HepG2 (cell line): ENCODE measurements at regions not wholly inside any gene's neighbourhood (a gene's known extent, or its start where the extent isn't known, plus 50 kb on each side); places are given as distances from the start of the nearest gene placed in this dataset.

Source experiments
- ATAC-seq: fragments of 200-7000 bp; cut with Tn5 transposase; 3 replicates; pipeline ENCODE4 v1.9.1; 2020; ENCODE audit warnings: mild to moderate bottlenecking, moderate library complexity
- BruUV-seq: library from RNA; stranded (reverse); fragments of 400-500 nt; replicated peaks from 2 replicates; lab custom pipeline; 2021; lab: Mats Ljungman, UMichigan
- CTCF ChIA-PET: fragments of 300-600 bp; formaldehyde crosslinking; extraction: SDS; loops from one replicate; lab custom pipeline; 2021; ENCODE audit warnings: low total read pairs, inconsistent platforms, low intra/inter-chr PET ratio; lab: Yijun Ruan, JAX
- POLR2A ChIA-PET: fragments of 350-600 bp; sonication (Branson Sonifier 250); formaldehyde crosslinking; loops from one replicate; lab custom pipeline; 2020; ENCODE audit warnings: antibody characterized with exemption, inconsistent platforms; lab: Yijun Ruan, JAX
- DNase-seq: peaks from one replicate; pipeline ENCODE4 v3.0.0-alpha.2; 2015; ENCODE audit warnings: low spot score
- FAIRE-seq: peaks from 3 replicates; lab custom pipeline; 2011; peaks lifted over from hg19 to GRCh38; lab: Jason Lieb, UNC
- H2AFZ ChIP-seq: one replicate; pipeline ENCODE4 v1.6.1; 2011; ENCODE audit warnings: low read length, inconsistent platforms
- H3K27ac ChIP-seq: fragments of 300-600 bp; 3 replicates; pipeline ENCODE4 v1.8.0; 2011; ENCODE audit warnings: mixed run types, mild to moderate bottlenecking, mixed read lengths, low read length, inconsistent platforms; ENCODE audit not compliant: insufficient read depth; ENCODE audit errors: extremely low read length
- H3K27me3 ChIP-seq, 2 experiments: fragments of 200-600 bp in 1 of 2; 2 replicates in 1 of 2; 3 replicates in 1 of 2; pipeline versions ENCODE4 v1.6.0 to v1.8.0; 2011; ENCODE audit warnings: low read length in 2 of 2, mild to moderate bottlenecking in 2 of 2, moderate library complexity in 2 of 2, inconsistent platforms in 1 of 2; ENCODE audit not compliant: insufficient read depth in 2 of 2, control insufficient read depth in 1 of 2
- H3K36me3 ChIP-seq, 2 experiments: fragments of 200-600 bp in 1 of 2; replicated peaks in 1 of 2; 2 replicates in 1 of 2; 3 replicates in 1 of 2; pipeline versions ENCODE4 v1.5.1 to v1.8.0; 2011; ENCODE audit warnings: low read length in 2 of 2, inconsistent platforms in 1 of 2; ENCODE audit not compliant: insufficient read depth in 2 of 2, control insufficient read depth in 1 of 2
- H3K4me1 ChIP-seq: 2 replicates; pipeline ENCODE4 v1.5.1; 2012; ENCODE audit warnings: low read length, inconsistent platforms; ENCODE audit not compliant: insufficient read depth
- H3K4me2 ChIP-seq: 2 replicates; pipeline ENCODE4 v1.6.0; 2011; ENCODE audit warnings: low read depth, low read length, inconsistent platforms
- H3K4me3 ChIP-seq, 3 experiments: fragments of 200-600 bp in 1 of 3; sonication (generic), shearing (Covaris generic) in 1 of 3; replicated peaks in 1 of 3; 2 replicates each; pipeline ENCODE4 v1.5.1; 2011 to 2016; ENCODE audit warnings: low read length in 3 of 3, inconsistent platforms in 2 of 3, low read depth in 2 of 3, mild to moderate bottlenecking in 2 of 3, control low read depth in 1 of 3, mixed read lengths in 1 of 3; ENCODE audit not compliant: insufficient read depth in 1 of 3
- H3K79me2 ChIP-seq: one replicate; pipeline ENCODE4 v1.6.1; 2011; ENCODE audit warnings: low read length, inconsistent platforms; ENCODE audit not compliant: insufficient read depth
- H3K9ac ChIP-seq: 2 replicates; pipeline ENCODE4 v1.6.0; 2011; ENCODE audit warnings: mild to moderate bottlenecking, low read depth, low read length, inconsistent platforms; ENCODE audit not compliant: insufficient read depth
- H3K9me3 ChIP-seq: 2 replicates; pipeline ENCODE4 v1.5.1; 2012; ENCODE audit warnings: mild to moderate bottlenecking, low read length
- H4K20me1 ChIP-seq: 2 replicates; pipeline ENCODE4 v1.6.0; 2011; ENCODE audit warnings: inconsistent platforms, mild to moderate bottlenecking, low read length, moderate library complexity; ENCODE audit not compliant: insufficient read depth
- DNMT3B ChIP-seq: conservative IDR thresholded peaks from 2 replicates; pipeline ENCODE4 v1.6.1; 2016; ENCODE audit warnings: missing biosample characterization, control low read depth
- HOXA3 ChIP-seq: sonication (generic); formaldehyde crosslinking; IDR thresholded peaks from 2 replicates; pipeline ENCODE4 v1.5.0; 2020; ENCODE audit warnings: missing genetic modification reagents
- LCORL ChIP-seq, 2 experiments: fragments of 450-650 bp in 1 of 2; sonication (generic) in 1 of 2; formaldehyde crosslinking in 1 of 2; IDR thresholded peaks; 2 replicates each; pipeline versions ENCODE4 v1.5.0 to v1.6.1; 2017 to 2020; ENCODE audit warnings: antibody characterized with exemption in 1 of 2, missing genetic modification reagents in 1 of 2
- MTA3 ChIP-seq: sonication (generic); formaldehyde crosslinking; IDR thresholded peaks from 2 replicates; pipeline ENCODE4 v1.4.0; 2020; ENCODE audit warnings: missing genetic modification reagents
- PBX2 ChIP-seq: IDR thresholded peaks from 2 replicates; pipeline ENCODE4 v1.6.1; 2016; ENCODE audit warnings: control low read depth
- POGZ ChIP-seq: sonication (generic); formaldehyde crosslinking; IDR thresholded peaks from 2 replicates; pipeline ENCODE4 v1.4.0; 2020; ENCODE audit warnings: mild to moderate bottlenecking, missing genetic modification reagents
- RFXAP ChIP-seq: sonication (generic); formaldehyde crosslinking; IDR thresholded peaks from 2 replicates; pipeline ENCODE4 v1.4.0; 2020; ENCODE audit warnings: missing genetic modification reagents, borderline replicate concordance
- RXRA ChIP-seq: sonication (generic); formaldehyde crosslinking; IDR thresholded peaks from 2 replicates; pipeline ENCODE4 v1.5.1; 2020; ENCODE audit warnings: missing genetic modification reagents
- SMARCE1 ChIP-seq: fragments of 450-650 bp; IDR thresholded peaks from 2 replicates; pipeline ENCODE4 v1.6.1; 2017; ENCODE audit warnings: borderline replicate concordance
- ZIK1 ChIP-seq: sonication (generic); formaldehyde crosslinking; IDR thresholded peaks from 2 replicates; pipeline ENCODE4 v1.5.0; 2020; ENCODE audit warnings: mild to moderate bottlenecking, low read depth, missing genetic modification reagents, borderline replicate concordance
- ZNF230 ChIP-seq: sonication (generic); formaldehyde crosslinking; IDR thresholded peaks from 2 replicates; pipeline ENCODE4 v1.4.0; 2020; ENCODE audit warnings: mild to moderate bottlenecking, missing genetic modification reagents
- ZNF383 ChIP-seq: sonication (generic); formaldehyde crosslinking; IDR thresholded peaks from 2 replicates; pipeline ENCODE4 v1.4.0; 2020; ENCODE audit warnings: missing genetic modification reagents, mild to moderate bottlenecking, borderline replicate concordance
- ZNF552 ChIP-seq: sonication (generic); formaldehyde crosslinking; IDR thresholded peaks from 2 replicates; pipeline ENCODE4 v1.9.0; 2022; ENCODE audit warnings: missing genetic modification reagents, mild to moderate bottlenecking, borderline replicate concordance
- ZNF775 ChIP-seq: sonication (generic); formaldehyde crosslinking; IDR thresholded peaks from 2 replicates; pipeline ENCODE4 v1.4.0; 2020; ENCODE audit warnings: missing genetic modification reagents, mild to moderate bottlenecking, moderate library complexity, borderline replicate concordance
- WGBS: methylation state at CpG from one replicate; pipeline ENCODE4 v1.1.6; 2017; ENCODE audit warnings: low lambda C conversion rate; 5-methylcytosine and 5-hydroxymethylcytosine counted together
- in situ Hi-C: cut with HindIII; loops from 2 replicates; pipeline ENCODE4 v1.10.0; 2017; ENCODE audit warnings: low pct_unique_long_range_greater_than_20kb; ENCODE audit not compliant: extremely low pct_ligation_motif_present
- intact Hi-C: fragments of 100-400 bp; cut with micrococcal nuclease; formaldehyde crosslinking; loops from one replicate; pipeline ENCODE4 v1.10.0; 2022; ENCODE audit not compliant: unreplicated experiment
- TF ChIP-seq, protein P1 (sequence below): sonication (generic); formaldehyde crosslinking; IDR thresholded peaks from 2 replicates; pipeline ENCODE4 v1.4.0; 2020; ENCODE audit warnings: missing genetic modification reagents

GRCh38 chr7:68718097-68718551 lies 880.2 kb upstream of the AUTS2 start:
- Histone ChIP-seq H3K4me3 (no peak overlapping the region), H3K9ac (no peak overlapping the region), H2AFZ (no peak overlapping the region), H3K9me3 (no peaks in the 10 kb centered on the region; the same call in 1 of the 2 replicates), H3K27ac (no peak overlapping the region), H4K20me1 (no peaks in the 10 kb centered on the region), H3K4me1 (no peaks in the 10 kb centered on the region)
- POLR2A ChIA-PET, result no interaction called here
- BruUV-seq, result no TSS peak
- no peak for ATAC-seq
- DNase-seq, result no peak
- in situ Hi-C loops, result no loop called here
- FAIRE-seq, result no peak
- TF ChIP-seq HOXA3 (CRISPR knock-in tag), result no peak
- TF ChIP-seq ZNF383 (CRISPR knock-in tag), result no peak
- no peak for TF ChIP-seq RFXAP
- TF ChIP-seq SMARCE1, result no peak
- TF ChIP-seq POGZ (CRISPR knock-in tag), result no peak
- no peak for TF ChIP-seq MTA3 (CRISPR knock-in tag)
- no peak for TF ChIP-seq ZIK1
- no peak for TF ChIP-seq ZNF775 (CRISPR knock-in tag)
- TF ChIP-seq, all 625 proteins: peak for 0
- CTCF ChIA-PET, result no interaction called here
- Histone ChIP-seq H3K79me2 (no peaks in the 10 kb centered on the region), H3K27me3 (no peaks in the 10 kb centered on the region), H3K36me3 (no peaks in the 10 kb centered on the region), H3K4me2 (no peak overlapping the region)
- intact Hi-C loops, result no loop called here
- 0% methylated on average over 1 of the region's 1 CpG for WGBS

DNA sequence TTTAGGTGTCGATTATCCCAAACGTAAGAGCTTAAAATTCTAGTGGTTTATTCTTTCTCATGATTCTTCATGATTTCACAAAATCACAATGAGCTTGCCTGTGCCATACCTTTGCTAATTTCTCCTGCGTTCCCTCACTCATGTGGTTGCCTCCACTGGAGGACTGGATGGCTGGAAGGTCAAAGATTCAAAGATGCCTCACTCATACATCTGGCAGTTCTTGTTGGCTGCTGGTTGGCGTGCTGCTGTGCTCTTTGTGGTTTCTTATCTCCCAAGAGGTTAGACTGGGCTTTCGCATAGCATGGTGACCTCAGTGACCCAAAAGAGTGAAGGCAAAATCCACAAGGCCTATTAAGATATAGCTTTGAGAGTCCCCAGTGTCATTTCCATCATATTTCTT lies 877.6 kb upstream of the AUTS2 start:
- intact Hi-C loops (no loop called here), in situ Hi-C loops (no loop called here)
- Histone ChIP-seq H2AFZ (no peak overlapping the region), H3K27me3 (no peaks in the 10 kb centered on the region), H3K4me3 (no peak overlapping the region), H3K36me3 (no peaks in the 10 kb centered on the region), H3K9ac (no peak overlapping the region), H3K4me1 (no peaks in the 10 kb centered on the region), H3K4me2 (no peak overlapping the region), H3K79me2 (no peaks in the 10 kb centered on the region), H3K9me3 (no peaks in the 10 kb centered on the region; the same call in 1 of the 2 replicates), H4K20me1 (no peaks in the 10 kb centered on the region), H3K27ac (no peak overlapping the region)
- WGBS, result 36% methylated on average over 5 of the region's 5 CpGs
- no peak for FAIRE-seq
- no peak for TF ChIP-seq PBX2 (CRISPR knock-in tag)
- no peak for TF ChIP-seq ZNF230 (CRISPR knock-in tag)
- no peak for TF ChIP-seq RXRA (CRISPR knock-in tag)
- TF ChIP-seq, protein P1, sequence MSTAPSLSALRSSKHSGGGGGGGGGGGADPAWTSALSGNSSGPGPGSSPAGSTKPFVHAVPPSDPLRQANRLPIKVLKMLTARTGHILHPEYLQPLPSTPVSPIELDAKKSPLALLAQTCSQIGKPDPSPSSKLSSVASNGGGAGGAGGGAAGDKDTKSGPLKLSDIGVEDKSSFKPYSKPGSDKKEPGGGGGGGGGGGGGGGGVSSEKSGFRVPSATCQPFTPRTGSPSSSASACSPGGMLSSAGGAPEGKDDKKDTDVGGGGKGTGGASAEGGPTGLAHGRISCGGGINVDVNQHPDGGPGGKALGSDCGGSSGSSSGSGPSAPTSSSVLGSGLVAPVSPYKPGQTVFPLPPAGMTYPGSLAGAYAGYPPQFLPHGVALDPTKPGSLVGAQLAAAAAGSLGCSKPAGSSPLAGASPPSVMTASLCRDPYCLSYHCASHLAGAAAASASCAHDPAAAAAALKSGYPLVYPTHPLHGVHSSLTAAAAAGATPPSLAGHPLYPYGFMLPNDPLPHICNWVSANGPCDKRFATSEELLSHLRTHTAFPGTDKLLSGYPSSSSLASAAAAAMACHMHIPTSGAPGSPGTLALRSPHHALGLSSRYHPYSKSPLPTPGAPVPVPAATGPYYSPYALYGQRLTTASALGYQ, result no peak
- no peak for TF ChIP-seq DNMT3B (CRISPR knock-in tag)
- TF ChIP-seq LCORL (IDR thresholded peaks at IDR 0.05), result no peak
- no peak for TF ChIP-seq LCORL (CRISPR knock-in tag; IDR thresholded peaks at IDR 0.05)
- no peak for TF ChIP-seq ZNF552 (CRISPR knock-in tag)
- ChIA-PET CTCF (no interaction called here), POLR2A (no interaction called here)
- ATAC-seq, result no peak
- BruUV-seq, result no TSS peak
- no peak for DNase-seq
